PC-3 (cell line): ENCODE measurements at regions not wholly inside any gene's neighbourhood (a gene's known extent, or its start where the extent isn't known, plus 50 kb on each side); places are given as distances from the start of the nearest gene placed in this dataset.

Experiments
- ATAC-seq: fragments of 200-7000 bp; cut with Tn5 transposase; 2 replicates; pipeline ENCODE4 v1.9.1; 2020; ENCODE audit warnings: mild to moderate bottlenecking, moderate library complexity
- BruUV-seq: library from RNA; stranded (reverse); fragments of 400-500 nt; replicated peaks from 2 replicates; lab custom pipeline; 2021; lab: Mats Ljungman, UMichigan
- CTCF ChIA-PET: fragments of 300-600 bp; sonication (Branson Sonifier 250); formaldehyde crosslinking; loops from one replicate; lab custom pipeline; 2022; ENCODE audit warnings: antibody characterized with exemption; lab: Charles Lee
- POLR2A ChIA-PET: fragments of 300-600 bp; sonication (Branson Sonifier 250); formaldehyde crosslinking; loops from one replicate; lab custom pipeline; 2022; ENCODE audit warnings: antibody characterized with exemption; ENCODE audit not compliant: unreplicated experiment; lab: Charles Lee
- DNase-seq: peaks from one replicate; pipeline ENCODE4 v3.0.0-alpha.2; 2015
- H2AFZ ChIP-seq: fragments of 300-600 bp; sonication (generic); 2 replicates; pipeline ENCODE4 v1.6.0; 2016; ENCODE audit warnings: antibody characterized with exemption, low read length
- H3F3A ChIP-seq: fragments of 300-600 bp; sonication (generic); one replicate; pipeline ENCODE4 v1.6.0; 2017; ENCODE audit warnings: antibody characterized with exemption, low read length, control low read depth, mild to moderate bottlenecking; ENCODE audit not compliant: unreplicated experiment
- H3K27ac ChIP-seq: fragments of 300-600 bp; sonication (generic); 2 replicates; pipeline ENCODE4 v1.5.1; 2016; ENCODE audit warnings: mild to moderate bottlenecking, low read length
- H3K27me3 ChIP-seq: fragments of 300-600 bp; sonication (generic); 2 replicates; pipeline ENCODE4 v1.6.1; 2016; ENCODE audit warnings: low read length, mixed read lengths
- H3K36me3 ChIP-seq: fragments of 300-600 bp; sonication (generic); 2 replicates; pipeline ENCODE4 v1.6.1; 2016; ENCODE audit warnings: low read depth, mixed run types, low read length, mixed read lengths
- H3K4me1 ChIP-seq: fragments of 300-600 bp; sonication (generic); 2 replicates; pipeline ENCODE4 v1.5.1; 2016; ENCODE audit warnings: low read length; ENCODE audit not compliant: insufficient read depth
- H3K4me2 ChIP-seq: fragments of 300-600 bp; sonication (generic); 2 replicates; pipeline ENCODE4 v1.6.0; 2016; ENCODE audit warnings: low read length
- H3K4me3 ChIP-seq: fragments of 300-600 bp; sonication (generic); 2 replicates; pipeline ENCODE4 v1.5.1; 2016; ENCODE audit warnings: mild to moderate bottlenecking, low read length, mixed read lengths
- H3K79me2 ChIP-seq: fragments of 300-600 bp; sonication (generic); 2 replicates; pipeline ENCODE4 v1.6.1; 2017; ENCODE audit warnings: low read length, mixed read lengths
- H3K9ac ChIP-seq: fragments of 300-600 bp; sonication (generic); 2 replicates; pipeline ENCODE4 v1.6.0; 2016; ENCODE audit warnings: mild to moderate bottlenecking, low read length
- H3K9me2 ChIP-seq: fragments of 300-600 bp; sonication (generic); replicated peaks from 2 replicates; pipeline ENCODE4 v1.6.1; 2016; ENCODE audit warnings: mixed run types, low read length, mixed read lengths
- H3K9me3 ChIP-seq: fragments of 300-600 bp; sonication (generic); 2 replicates; pipeline ENCODE4 v1.6.1; 2016; ENCODE audit warnings: low read length, mixed read lengths
- H4K20me1 ChIP-seq: fragments of 300-600 bp; sonication (generic); 2 replicates; pipeline ENCODE4 v1.6.1; 2016; ENCODE audit warnings: low read length, mixed read lengths
- EZH2 ChIP-seq: fragments of 300-600 bp; sonication (generic); IDR thresholded peaks from one replicate; pipeline ENCODE4 v1.6.1; 2017; ENCODE audit warnings: antibody characterized with exemption, mild to moderate bottlenecking, low read length; ENCODE audit not compliant: unreplicated experiment
- EZH2phosphoT487 ChIP-seq: fragments of 300-600 bp; sonication (generic); IDR thresholded peaks from 2 replicates; pipeline ENCODE4 v1.6.1; 2018; ENCODE audit warnings: mild to moderate bottlenecking, antibody characterized with exemption, low read length, borderline replicate concordance
- intact Hi-C: fragments of 100-400 bp; cut with micrococcal nuclease; formaldehyde crosslinking; loops from 2 replicates; pipeline ENCODE4 v1.9.0; 2023
- TF ChIP-seq, protein P1 (sequence below): fragments of 300-600 bp; sonication (generic); conservative IDR thresholded peaks from 2 replicates; pipeline ENCODE4 v1.5.1; 2017; ENCODE audit warnings: antibody characterized with exemption, low read depth, mild to moderate bottlenecking, low read length

DNA sequence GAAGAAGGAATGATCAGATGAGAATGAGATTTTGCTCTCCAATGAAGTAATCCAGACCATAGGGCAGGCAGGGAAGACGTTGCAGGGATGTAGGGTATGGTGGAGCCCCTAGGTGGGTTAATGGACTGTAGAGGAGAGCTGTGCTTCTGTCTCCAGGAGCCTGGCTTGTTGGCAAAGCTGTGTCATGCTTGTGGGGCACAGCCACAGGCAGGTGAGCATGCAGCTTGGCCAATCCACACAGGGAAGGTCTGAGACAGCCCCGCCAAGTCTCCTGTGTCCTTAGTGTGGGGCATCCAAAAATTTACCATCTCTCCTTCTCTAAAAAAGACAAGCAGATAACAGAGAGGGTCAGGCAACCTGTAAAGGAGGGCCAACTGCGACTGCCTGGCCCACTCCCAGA, 71.4 kb upstream of the FLT1 start:
- Histone ChIP-seq H3K27me3 (no peaks in the 10 kb centered on the region), H3F3A (no peaks in the 10 kb centered on the region)

GRCh38 chr13:28564030-28564429, 69.1 kb upstream of the FLT1 start:
- peaks cover 8% of the 10 kb centered on the region; the same call in 1 of the 2 replicates for H3K27me3 ChIP-seq
- peaks cover 10% of the 10 kb centered on the region for H3K4me1 ChIP-seq
- peak overlapping the region; percentile 63 for H3K27ac ChIP-seq
- BruUV-seq: no TSS peak
- H3K36me3 ChIP-seq: no peaks in the 10 kb centered on the region
- H3K9me2 ChIP-seq: no peaks in the 10 kb centered on the region
- H2AFZ ChIP-seq: peak overlapping the region; percentile 63; the same call in 1 of the 2 replicates
- ATAC-seq (peak; percentile 42; the same call in 1 of the 2 replicates), DNase-seq (peak; percentile 83)
- H3K9me3 ChIP-seq: no peaks in the 10 kb centered on the region
- ChIA-PET CTCF (no interaction called here), POLR2A (no interaction called here)
- intact Hi-C loops: no loop called here
- H3K9ac ChIP-seq: peak overlapping the region; percentile 44; the same call in 1 of the 2 replicates
- no peaks in the 10 kb centered on the region for H3K79me2 ChIP-seq
- no peaks in the 10 kb centered on the region for H3F3A ChIP-seq
- no peak overlapping the region for H3K4me3 ChIP-seq
- no peaks in the 10 kb centered on the region for H4K20me1 ChIP-seq
- TF ChIP-seq, protein P1, sequence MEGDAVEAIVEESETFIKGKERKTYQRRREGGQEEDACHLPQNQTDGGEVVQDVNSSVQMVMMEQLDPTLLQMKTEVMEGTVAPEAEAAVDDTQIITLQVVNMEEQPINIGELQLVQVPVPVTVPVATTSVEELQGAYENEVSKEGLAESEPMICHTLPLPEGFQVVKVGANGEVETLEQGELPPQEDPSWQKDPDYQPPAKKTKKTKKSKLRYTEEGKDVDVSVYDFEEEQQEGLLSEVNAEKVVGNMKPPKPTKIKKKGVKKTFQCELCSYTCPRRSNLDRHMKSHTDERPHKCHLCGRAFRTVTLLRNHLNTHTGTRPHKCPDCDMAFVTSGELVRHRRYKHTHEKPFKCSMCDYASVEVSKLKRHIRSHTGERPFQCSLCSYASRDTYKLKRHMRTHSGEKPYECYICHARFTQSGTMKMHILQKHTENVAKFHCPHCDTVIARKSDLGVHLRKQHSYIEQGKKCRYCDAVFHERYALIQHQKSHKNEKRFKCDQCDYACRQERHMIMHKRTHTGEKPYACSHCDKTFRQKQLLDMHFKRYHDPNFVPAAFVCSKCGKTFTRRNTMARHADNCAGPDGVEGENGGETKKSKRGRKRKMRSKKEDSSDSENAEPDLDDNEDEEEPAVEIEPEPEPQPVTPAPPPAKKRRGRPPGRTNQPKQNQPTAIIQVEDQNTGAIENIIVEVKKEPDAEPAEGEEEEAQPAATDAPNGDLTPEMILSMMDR: no peak
- TF ChIP-seq EZH2phosphoT487 (no peak), EZH2 (no peak)
- peak overlapping the region; percentile 25; the same call in 1 of the 2 replicates for H3K4me2 ChIP-seq

More for the DNA sequence above, 71.4 kb upstream of the FLT1 start:
- ATAC-seq (no peak), DNase-seq (no peak)
- TF ChIP-seq, protein P1: no peak
- no peak for TF ChIP-seq EZH2
- no peak for TF ChIP-seq EZH2phosphoT487
- H3K36me3 ChIP-seq: no peaks in the 10 kb centered on the region
- no peaks in the 10 kb centered on the region for H3K9me2 ChIP-seq
- H3K79me2 ChIP-seq: no peaks in the 10 kb centered on the region
- H3K4me2 ChIP-seq: no peak overlapping the region
- H3K4me3 ChIP-seq: no peak overlapping the region
- no peaks in the 10 kb centered on the region for H4K20me1 ChIP-seq
- POLR2A ChIA-PET: interaction anchor here (0.5 kb wide), 1 partner anchor 384 kb away, joined by 5 read pairs; no protein-coding TSS in a partner anchor
- intact Hi-C loops: no loop called here
- no peaks in the 10 kb centered on the region for H3K9me3 ChIP-seq
- H3K9ac ChIP-seq: no peak overlapping the region
- CTCF ChIA-PET: no interaction called here
- peaks cover 10% of the 10 kb centered on the region for H3K4me1 ChIP-seq
- BruUV-seq: no TSS peak
- H2AFZ ChIP-seq: no peak overlapping the region
- H3K27ac ChIP-seq: no peak overlapping the region

GRCh38 chr13:28563609-28564008, 68.7 kb upstream of the FLT1 start:
- H3K27me3 ChIP-seq: peaks cover 8% of the 10 kb centered on the region; the same call in 1 of the 2 replicates
- peak overlapping the region; percentile 32; the same call in 1 of the 2 replicates for H3K27ac ChIP-seq
- BruUV-seq: no TSS peak
- intact Hi-C loops: no loop called here
- ChIA-PET POLR2A (no interaction called here), CTCF (no interaction called here)
- no peaks in the 10 kb centered on the region for H4K20me1 ChIP-seq
- peaks cover 10% of the 10 kb centered on the region for H3K4me1 ChIP-seq
- H3K4me2 ChIP-seq: no peak overlapping the region
- H3K79me2 ChIP-seq: no peaks in the 10 kb centered on the region
- DNase-seq (no peak), ATAC-seq (no peak)
- no peaks in the 10 kb centered on the region for H3K9me3 ChIP-seq
- H2AFZ ChIP-seq: peak overlapping the region; percentile 63; the same call in 1 of the 2 replicates
- no peaks in the 10 kb centered on the region for H3F3A ChIP-seq
- no peaks in the 10 kb centered on the region for H3K36me3 ChIP-seq
- H3K9ac ChIP-seq: peak overlapping the region; percentile 17; the same call in 1 of the 2 replicates
- no peak overlapping the region for H3K4me3 ChIP-seq
- no peaks in the 10 kb centered on the region for H3K9me2 ChIP-seq
- TF ChIP-seq EZH2phosphoT487 (no peak), EZH2 (no peak)
- TF ChIP-seq, protein P1: no peak
